Mucosa of gallbladder (tissue), 1 donor: ENCODE measurements at regions not wholly inside any gene's neighbourhood (a gene's known extent, or its start where the extent isn't known, plus 50 kb on each side); places are given as distances from the start of the nearest gene placed in this dataset.
"Not testable (repeated sequence)": the region's sequence is repeated elsewhere in the genome, so short reads cannot be mapped to it uniquely, and the experiment has no call there.

Experiments used
- DNase-seq: peaks from one replicate; pipeline ENCODE4 v3.0.0-alpha.2; 2020; ENCODE audit warnings: low spot score
- donor health status: DM: no; HTN: no; CAD: no.

DNA sequence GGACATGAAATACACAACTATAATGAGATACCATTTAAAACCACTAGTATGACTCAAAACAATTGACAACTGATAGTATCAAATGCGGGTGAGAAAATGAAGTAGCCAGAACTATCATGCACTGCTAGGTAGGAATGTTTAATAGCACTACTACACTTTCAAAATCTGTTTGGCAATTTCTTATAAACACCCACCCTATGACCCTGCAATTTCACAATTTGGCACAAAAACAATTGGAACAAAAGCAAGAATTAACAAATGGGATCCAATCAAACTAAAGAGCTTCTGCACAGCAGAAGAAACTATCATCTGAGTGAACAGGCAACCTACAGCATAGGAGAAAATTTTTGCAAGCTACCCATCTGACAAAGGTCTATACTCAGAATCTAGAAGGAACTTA, 431.2 kb upstream of the GYPC start:
- DNase-seq = no peak

DNA sequence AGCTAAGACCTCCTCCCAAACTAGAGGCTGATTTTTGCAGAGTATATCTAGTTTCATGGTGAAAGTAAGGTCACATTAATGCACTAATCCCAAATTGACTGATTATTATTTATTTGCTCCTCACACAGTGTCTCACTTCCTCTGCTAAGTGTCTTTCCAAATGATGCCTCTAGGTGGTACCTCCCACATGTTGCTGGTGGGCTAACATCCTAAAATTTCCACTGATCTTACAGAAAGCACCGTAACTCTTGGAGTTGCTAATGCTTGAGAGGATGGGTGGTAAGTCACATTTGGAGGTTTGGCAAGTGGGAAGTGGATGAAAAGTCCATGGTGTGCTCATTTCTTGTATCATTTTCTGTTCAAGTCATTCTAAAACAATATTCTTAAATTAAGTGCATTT, 428.7 kb upstream of the GYPC start:
- no peak for DNase-seq

DNA sequence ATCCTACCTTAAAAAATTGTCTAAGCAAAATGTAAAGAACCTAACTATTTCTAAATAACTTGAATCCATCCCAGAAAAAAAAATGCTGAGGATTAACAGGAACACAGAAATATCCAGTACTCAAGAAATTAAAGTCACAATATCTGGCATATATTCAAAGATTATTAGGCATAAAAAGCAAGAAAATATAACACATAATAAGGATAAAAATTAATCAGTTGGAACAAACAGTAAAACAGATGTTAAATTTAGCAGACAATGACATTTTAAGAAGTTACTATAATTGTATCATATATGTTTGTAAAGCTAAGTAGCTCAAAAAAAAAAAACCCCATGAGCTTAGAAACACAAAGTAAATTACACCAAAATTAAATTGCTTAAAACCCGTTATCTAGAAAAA, 427.4 kb upstream of the GYPC start:
- DNase-seq = no peak

DNA sequence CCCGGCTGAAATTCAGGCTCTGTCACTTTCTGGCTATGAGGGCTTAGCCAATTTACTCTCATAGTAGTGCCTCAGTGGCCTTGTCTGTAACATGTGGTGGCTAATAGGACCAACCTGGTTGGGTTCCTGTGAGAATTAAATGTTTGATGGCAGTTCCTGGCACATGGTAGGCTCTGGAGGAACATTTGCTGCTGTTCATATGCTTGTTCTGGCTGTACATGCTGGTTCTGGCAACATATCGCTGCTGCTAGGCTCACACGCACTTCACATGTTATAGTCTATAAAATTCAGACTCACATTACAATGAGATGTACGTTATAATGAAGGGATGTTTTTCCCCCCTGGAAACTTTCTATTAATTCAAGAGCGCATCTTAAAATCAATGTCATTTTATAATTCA, 417.7 kb upstream of the GYPC start:
- no peak for DNase-seq

DNA sequence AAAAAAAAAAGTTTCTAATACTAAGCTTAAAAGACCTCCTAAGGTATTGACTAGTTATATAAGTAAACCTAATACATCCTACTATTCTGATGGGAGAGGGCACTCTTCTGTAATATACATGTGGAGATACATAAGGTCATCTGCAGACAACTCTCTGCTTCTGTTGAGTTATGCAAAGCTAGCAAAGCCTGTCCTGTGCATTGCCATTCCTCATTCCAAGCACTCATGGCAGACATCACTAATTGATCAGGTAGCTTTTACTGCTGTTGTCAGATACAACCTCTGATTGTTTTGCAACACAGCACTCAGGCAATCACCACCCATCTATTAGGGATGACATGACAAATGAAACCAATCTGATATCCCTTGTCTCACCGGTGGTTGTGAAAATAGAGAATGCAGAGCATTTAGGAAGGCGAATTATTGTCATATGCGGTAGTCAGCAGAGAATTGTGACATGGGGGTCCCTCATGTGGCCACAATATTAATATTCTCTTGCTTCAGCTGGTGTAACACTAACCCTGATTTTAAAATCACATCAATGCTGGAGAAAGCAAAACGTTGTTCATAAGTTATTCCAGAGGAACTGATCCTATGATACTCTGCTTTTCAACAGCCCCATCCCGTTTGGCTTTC, 416.5 kb upstream of the GYPC start:
- DNase-seq = no peak

DNA sequence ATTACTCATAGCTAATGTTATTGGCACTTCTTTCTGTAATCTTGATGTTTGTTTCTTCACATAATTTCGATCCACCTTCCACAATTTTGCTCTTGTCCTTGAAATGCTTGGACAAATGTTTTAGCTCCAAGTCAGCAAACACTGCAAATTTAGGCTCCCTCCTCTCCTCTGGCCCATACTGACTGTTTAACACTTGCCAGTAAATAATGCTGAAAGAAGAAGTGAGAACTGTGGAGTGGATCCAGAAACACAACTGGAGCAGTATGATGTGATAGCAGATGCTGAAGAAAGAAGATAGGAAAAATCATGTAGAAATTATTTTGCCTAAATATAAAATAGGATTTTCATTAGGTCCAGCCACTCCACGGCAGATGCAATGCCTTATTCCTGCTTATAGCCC, 415.0 kb upstream of the GYPC start:
- DNase-seq = no peak

DNA sequence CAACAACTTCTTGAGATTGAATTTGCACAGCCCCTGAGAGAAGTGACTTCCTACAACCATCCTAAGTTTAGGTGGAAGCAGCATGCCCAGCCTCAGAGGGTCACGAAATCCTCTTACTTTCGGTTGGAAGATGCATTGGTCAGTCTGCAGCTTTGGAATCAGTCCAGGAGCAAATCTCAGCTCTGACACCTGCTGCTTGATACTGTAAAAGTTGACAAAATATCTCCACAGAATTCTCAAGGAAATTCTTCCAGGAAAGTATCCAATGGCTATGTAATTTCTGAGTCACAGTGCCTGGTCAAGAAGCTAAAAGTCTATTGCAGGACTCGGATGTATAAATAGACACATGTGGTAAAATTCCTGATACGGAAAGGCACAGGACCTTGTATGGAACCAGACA, 414.5 kb upstream of the GYPC start:
- no peak for DNase-seq

DNA sequence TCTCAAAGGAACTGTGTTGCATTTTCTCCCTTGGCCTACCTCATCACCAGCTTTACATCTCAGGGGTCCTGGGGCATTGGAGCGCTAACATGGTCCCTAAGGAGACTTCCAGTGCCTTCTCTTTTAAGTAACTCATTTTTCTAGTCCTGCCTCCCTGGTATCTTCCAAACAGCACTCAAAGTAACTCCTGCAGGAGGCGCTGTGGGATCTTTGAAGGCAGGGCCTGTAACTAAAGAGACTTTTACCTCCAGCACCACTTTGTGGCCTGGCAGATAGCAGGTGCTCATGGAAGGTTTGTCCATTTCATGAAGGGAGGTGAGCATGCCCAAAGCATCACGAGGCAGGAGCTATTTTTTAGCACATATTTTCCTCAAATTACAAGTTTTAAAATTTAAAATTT, 411.0 kb upstream of the GYPC start:
- peak; percentile 70 for DNase-seq

DNA sequence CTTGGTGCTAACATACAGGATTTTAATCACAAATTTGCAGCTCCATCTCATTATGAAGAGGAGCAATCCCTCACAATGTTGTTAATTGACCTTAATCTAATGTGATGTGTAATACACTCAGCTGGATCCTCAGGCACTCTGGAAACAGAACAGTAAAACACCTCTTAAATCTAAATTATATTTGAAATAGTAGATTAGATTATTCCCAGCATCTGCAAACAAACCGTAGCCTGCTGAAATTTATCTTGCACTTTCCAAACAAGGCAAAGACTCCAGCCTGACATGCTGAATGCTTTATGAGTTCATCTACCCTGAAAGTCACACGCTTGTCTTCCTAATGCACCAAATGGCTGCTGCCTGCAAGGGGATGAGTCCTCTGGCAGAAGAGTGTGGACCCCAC, 402.3 kb upstream of the GYPC start:
- DNase-seq = no peak

DNA sequence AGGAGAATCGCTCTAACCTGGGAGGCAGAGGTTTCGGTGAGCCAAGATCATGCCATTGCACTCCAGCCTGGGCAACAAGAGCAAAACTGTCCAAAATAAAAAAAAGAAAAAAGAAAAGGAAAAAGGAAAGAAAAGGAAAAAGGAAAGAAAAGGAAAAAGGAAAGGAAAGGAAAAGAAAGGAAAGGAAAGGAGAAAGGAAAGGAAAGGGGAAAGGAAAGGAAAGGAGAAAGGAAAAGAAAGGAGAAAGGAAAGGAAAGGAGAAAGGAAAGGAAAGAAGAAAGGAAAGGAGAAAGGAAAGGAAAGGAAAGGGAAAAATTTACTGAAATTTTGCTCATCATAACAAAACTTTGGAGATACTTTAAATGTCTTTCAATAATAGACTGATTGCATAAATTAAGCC, 391.3 kb upstream of the GYPC start:
- no peak for DNase-seq

DNA sequence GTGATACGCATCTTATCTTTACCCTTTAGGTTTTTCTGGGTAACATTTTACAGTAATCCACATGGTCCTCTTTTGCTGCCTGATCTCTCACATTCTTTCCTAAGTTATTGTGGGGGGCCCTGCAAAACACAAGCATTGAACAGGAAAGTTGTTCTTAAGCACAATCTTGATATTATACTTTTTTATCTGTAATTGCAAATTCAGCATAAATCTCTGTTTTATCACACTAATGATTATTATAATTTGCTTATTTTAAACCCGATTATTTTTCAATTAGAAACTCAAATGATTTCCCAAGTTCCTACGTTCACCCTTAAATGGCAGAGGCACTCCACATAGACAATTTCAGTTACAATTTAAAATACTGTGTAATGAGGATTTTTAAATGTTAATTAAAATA, 386.0 kb upstream of the GYPC start:
- no peak for DNase-seq

DNA sequence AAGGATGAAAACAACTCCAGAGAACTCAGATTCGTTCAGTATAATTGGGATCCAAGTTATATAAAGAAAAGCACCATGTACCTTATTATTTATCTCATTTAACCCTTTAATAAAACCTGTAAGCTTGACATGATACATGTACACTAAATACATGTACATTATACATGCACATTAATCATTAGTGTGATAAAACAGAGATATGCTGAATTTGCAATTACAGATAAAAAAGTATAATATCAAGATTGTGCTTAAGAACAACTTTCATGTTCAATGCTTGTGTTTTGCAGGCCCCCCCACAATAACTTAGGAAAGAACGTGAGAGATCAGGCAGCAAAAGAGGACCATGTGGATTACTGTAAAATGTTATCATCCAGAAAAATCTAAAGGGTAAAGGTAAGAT, 385.4 kb upstream of the GYPC start:
- no peak for DNase-seq

DNA sequence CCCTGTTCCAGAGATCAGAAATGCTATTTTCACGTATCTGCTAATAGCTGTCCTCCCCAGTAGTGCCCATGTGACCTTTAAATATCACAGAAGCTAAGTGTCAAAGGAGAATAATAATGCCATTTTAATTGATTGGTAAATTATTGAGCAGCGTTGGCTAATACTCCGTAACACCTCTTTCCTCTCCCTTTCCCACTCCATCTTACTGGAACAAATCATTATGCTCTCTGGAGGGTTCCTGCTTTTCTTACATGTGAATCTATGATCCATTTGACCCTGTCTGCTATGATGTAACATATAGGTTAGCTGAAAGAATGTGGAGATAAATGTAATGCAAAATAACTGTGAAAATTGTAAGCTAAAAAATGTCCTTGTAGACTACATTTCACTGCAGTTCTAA, 383.6 kb upstream of the GYPC start:
- no peak for DNase-seq

DNA sequence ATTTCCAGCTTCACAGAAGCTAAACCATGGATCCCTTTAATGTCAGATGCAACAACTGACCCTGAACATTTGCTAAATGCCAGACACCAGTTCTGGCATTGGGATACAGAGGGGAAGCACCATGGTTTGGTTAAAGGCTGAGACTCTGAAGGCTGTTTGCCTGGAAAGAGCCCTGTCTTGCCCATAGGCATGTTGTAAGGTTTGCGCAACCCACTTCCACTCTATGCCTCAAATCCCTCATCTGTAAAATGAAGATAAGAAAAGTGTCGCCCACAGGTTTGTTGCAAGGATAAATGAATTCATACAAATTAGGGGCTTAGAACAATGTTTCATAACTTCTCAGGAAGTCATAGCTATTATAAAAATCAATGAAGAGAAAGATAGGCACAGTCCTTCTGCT, 380.9 kb upstream of the GYPC start:
- DNase-seq = no peak

DNA sequence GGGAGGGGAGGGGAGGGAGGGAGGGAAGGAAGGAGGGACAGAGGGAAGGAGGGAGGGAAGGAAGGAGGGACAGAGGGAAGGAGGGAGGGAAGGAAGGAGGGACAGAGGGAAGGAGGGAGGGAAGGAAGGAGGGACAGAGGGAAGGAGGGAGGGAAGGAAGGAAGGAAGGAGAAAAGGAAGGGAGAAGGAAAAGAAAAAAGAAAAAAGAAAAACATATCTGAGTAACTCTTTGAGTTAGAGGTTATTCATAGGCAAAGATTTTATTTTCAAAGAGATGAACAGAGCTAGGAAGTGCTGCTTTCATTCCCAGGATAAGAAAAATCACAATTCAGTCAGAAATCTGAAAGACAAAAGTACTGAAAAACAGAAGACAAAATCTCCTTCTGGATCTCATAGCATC, 379.7 kb upstream of the GYPC start:
- not testable (repeated sequence) for DNase-seq

DNA sequence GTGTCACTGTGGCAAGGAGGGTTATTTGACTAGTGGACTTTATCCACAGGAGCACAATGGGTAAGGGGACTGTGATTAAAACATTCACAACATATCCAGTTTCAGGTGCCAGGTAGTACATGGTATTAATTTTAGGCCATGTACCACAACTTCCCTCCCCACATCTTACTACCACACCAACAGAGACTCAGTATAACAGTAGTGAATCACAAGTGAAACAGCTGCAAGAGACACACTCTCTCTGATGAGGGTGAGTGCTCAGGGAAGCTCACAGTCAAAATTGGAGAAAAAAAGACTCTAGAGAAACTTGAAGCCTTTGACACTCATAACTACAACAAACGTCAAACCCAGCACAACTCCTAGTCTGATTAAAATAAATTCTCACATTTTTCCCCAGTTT, 367.6 kb upstream of the GYPC start:
- no peak for DNase-seq

DNA sequence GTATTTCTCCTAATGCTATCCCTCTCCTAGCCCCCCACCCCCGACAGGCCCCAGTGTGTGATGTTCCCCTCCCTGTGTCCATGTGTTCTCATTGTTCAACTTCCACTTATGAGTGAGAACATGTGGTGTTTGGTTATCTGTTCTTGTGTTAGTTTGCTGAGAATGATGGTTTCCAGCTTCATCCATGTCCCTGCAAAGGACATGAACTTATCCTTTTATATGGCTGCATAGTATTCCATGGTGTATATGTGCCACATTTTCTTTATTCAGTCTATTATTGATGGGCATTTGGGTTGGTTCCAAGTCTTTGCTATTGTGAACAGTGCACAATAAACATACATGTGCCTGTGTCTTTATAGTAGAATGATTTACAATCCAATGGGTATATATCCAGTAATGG, 362.0 kb upstream of the GYPC start:
- not testable (repeated sequence) for DNase-seq

DNA sequence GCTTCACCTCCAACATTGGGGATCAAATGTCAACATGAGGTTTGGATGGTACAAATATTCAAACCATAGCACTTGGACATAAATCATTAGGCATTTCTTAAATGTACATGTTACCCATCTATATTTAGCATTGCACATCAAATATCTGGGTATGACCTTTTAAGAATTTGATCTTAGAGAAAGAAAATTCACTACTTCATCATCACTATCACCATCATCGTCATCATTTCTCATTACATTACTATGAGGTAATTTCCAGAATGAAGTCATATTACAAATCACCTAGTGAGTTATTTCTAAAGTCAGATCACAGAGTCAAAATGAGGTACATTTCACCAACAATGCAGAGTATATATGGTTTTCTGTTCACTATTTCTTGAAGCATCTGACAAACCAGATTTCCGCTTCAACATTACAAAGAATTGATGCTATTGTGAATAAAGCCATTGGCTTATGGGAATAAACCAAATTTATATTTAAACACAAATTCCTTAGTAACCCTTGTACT, 356.4 kb upstream of the GYPC start:
- no peak for DNase-seq

DNA sequence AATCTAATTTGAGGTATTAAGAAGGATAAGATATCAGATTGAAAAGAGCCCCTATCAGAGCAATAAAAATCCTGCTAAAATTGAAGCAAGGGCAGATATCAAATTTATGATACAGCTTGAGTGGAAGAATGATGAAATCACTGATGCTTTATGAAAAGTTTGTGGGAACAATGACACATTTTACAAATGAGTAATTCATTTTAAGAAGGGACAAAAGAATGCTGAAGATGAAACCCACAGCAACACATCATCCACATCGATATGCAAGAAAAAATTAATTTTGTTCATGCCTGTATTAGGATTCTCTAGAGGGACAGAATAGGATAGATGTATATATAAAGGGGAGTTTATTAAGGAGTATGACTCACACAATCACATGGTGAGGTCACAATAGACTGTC, 355.6 kb upstream of the GYPC start:
- no peak for DNase-seq

DNA sequence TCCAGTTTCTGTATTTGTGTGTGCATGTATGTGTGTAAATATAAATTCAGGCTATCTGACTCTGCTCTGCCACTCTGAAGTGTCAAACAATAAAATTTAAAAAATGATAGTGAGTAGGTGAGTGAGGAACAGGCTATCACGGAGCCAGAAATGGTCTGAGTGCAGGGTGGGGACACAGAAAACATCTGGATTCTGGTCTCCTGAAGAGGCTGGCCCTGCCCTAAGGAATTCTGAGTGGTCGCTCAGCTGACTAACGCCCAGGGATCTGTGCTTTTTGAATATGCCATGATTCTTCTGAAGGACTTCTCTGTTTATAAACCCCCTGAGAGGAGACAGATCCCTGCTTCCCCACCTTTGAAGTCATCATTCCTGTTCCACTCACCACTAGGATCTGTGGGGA, 353.9 kb upstream of the GYPC start:
- DNase-seq = no peak

DNA sequence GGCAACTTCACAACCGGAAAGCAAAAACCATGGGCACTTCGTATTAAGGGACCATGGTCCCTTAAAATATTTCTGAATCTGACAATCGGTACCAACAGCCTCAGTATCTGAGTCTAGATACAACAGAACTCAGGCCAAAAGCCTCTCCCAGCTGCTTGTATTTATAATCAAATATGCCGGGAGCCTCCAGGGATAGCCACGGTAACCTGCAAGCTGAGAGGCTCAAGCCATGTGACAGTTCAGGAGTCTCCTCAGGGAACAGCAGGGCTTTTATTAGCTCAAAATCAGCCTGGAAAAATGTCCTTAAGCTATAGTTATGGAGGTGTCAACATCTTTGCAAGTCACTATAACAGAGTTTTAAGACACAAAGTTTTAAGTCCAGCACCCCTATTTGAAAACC, 352.8 kb upstream of the GYPC start:
- no peak for DNase-seq

DNA sequence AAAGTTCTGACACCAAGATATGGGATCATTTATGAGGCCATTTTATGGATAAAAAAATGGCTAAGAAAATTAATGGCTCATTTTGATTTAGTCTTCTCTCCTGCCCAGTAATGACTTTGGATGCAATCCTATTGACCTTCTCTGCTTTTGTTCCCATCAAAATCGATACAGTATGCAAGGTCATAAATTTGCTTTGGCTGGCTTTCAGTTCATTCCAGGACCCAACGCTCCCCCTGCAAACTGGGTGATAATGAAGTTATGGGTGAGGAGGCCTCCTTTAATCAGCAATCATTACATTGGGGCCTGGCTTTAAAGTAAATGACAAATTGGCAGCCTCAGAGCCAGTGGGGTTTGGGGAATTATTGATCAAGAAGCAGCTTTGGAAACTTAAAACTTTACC, 351.8 kb upstream of the GYPC start:
- DNase-seq = peak; percentile 44

DNA sequence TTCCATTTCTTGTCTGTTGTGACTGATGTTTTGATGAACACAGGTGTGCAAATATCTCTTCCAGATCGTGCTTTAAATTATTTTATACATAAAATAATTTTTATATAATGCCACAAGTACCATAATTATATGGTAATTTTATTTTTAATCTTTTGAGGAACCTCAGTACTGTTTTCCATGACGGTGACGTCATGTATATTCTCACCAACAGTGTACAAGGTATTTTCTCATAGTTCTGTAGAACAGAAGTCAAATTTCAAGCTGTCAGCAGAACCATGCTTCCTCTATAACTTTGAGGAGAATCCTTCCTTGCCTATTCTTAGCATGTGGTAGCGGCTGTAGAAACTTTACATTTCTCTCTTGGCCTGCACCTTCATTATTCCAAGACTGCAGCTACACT, 349.4 kb upstream of the GYPC start:
- no peak for DNase-seq

DNA sequence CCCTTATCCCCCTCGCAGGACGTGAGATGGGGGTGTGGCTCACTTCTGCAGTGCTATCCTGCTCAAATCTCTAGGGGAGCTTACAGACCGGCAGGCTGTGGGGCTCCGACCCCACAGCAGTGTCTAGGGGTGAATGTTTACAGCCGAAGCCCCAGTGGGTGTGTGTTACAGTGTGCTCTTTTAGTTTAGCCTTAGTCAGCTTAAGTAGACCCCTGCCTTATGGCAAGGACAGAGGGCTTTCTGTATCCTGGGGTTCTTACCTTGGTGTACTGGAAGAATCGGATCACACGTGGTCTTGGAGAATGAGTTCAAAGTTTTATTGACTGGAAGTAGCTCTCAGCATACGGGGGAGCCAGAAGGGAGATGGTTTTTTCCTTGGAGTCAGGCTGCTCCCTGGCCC, 348.2 kb upstream of the GYPC start:
- DNase-seq = no peak

DNA sequence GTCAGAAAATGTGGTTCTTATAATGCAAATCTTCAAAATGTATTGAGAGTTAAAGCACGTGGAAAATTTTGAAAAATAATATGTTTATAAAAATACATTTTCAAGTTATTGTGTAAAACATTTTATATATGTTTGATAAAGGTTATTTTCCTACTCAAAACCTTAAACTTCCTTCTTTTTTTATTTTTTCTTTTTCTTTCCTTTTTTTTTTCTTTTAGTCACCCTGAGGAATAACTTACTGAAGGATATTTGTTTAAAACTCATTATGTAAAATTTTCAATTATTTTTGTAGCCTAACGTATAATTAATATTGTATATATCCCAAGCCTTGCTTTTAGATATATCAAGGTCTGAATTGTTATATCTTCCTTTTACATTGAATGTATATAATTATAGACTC, 346.8 kb upstream of the GYPC start:
- DNase-seq = no peak
